ENCODE measurements at regions not wholly inside any gene's neighbourhood (a gene's known extent, or its start where the extent isn't known, plus 50 kb on each side); places are given as distances from the start of the nearest gene placed in this dataset.

DNA sequence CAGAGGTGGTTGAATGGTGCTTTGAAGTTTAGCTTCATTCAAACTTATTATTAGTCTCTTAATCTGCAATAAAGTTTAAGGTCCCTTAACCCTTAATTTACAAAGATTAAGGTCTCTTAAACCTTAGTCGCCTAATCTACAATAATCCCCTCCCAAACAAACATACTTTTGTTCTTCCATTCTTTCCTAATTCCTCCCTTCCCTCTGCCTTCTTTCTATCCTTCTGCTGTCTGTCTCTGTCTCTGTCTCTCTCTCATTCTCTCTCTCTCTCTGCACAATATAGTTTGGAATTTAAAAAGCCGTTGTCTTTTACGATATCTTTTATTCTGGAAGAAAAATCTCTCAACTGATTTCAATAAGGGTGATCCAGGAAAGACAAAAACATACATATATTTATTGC, 1096.8 kb upstream of the ATXN8OS start:
- DNase-seq, result no peak
- Mint-ChIP-seq H3K4me3 (no peak overlapping the region), H3K36me3 (ENCODE audit: low read depth) (no peaks in the 10 kb centered on the region), H3K27ac (no peak overlapping the region), H3K27me3 (no peaks in the 10 kb centered on the region), H3K4me1 (no peaks in the 10 kb centered on the region), H3K9me3 (peaks cover 3% of the 10 kb centered on the region)
- intact Hi-C loops (cut with micrococcal nuclease), result no loop called here

DNA sequence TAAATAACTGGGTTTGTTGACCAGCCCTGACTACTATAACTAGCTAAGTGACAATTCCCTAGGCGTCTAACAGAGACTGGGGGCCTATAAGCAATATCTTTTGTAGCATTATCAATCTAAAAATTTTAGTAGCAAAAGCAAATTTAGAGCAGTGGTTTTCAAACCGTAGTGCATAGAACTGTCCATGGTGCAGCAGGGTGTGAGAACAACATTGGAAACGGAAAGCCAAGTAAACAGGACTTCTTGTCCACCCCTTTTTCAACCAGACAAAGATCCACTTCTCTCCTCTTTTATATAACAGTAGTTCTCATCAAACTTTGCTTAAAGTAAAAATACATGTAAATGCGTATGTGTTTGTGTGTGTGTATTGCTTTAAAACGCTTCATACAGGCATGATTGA, 1099.1 kb upstream of the ATXN8OS start:
- Mint-ChIP-seq H3K4me1 (no peaks in the 10 kb centered on the region), H3K27me3 (no peaks in the 10 kb centered on the region), H3K36me3 (ENCODE audit: low read depth) (no peaks in the 10 kb centered on the region), H3K27ac (no peak overlapping the region), H3K9me3 (peaks cover 8% of the 10 kb centered on the region), H3K4me3 (no peak overlapping the region)
- intact Hi-C loops (cut with micrococcal nuclease), result no loop called here
- DNase-seq, result no peak

DNA sequence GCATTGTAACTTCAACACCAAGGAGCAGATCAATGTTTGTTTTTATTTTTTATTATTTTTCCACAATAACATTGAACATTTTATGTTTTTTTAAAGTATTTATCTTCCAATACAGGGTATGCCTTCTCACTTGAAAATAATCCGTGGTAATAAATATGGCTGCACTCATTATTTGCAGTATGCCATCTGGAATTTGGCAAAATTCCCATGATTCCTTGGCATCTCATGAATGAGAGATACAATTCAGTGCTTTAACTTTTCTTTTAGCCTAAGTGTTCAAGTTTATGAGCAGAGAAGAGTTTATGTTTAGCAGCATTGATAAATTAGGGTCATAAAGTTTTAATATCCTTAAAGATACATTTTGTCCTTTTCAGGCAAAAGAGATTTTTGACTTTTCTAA, 1109.6 kb upstream of the ATXN8OS start:
- Mint-ChIP-seq H3K27ac (no peak overlapping the region), H3K4me1 (no peaks in the 10 kb centered on the region), H3K4me3 (no peak overlapping the region), H3K36me3 (ENCODE audit: low read depth) (no peaks in the 10 kb centered on the region), H3K9me3 (peaks cover 14% of the 10 kb centered on the region), H3K27me3 (no peaks in the 10 kb centered on the region)
- no peak for DNase-seq
- intact Hi-C loops (cut with micrococcal nuclease), result no loop called here

DNA sequence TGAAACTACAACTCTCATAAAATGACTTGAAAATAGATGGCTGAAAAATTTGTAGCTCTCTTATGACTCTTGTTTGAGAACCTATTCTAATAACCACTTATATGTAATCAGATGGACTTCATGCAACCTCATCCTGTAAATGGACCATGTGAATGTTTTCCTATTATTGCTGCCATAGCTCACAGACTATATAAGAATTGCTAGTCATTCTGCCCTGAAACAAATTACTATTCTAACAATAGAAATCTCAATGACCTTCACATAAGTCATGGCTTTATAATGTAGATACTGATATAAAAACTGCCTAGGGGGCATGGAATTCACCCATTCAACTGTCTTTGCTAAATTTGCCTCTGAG, 1111.0 kb upstream of the ATXN8OS start:
- no peak for DNase-seq
- Mint-ChIP-seq H3K27ac (no peak overlapping the region), H3K27me3 (no peaks in the 10 kb centered on the region), H3K9me3 (peaks cover 14% of the 10 kb centered on the region), H3K4me1 (no peaks in the 10 kb centered on the region), H3K4me3 (no peak overlapping the region), H3K36me3 (ENCODE audit: low read depth) (no peaks in the 10 kb centered on the region)
- intact Hi-C loops (cut with micrococcal nuclease), result no loop called here

DNA sequence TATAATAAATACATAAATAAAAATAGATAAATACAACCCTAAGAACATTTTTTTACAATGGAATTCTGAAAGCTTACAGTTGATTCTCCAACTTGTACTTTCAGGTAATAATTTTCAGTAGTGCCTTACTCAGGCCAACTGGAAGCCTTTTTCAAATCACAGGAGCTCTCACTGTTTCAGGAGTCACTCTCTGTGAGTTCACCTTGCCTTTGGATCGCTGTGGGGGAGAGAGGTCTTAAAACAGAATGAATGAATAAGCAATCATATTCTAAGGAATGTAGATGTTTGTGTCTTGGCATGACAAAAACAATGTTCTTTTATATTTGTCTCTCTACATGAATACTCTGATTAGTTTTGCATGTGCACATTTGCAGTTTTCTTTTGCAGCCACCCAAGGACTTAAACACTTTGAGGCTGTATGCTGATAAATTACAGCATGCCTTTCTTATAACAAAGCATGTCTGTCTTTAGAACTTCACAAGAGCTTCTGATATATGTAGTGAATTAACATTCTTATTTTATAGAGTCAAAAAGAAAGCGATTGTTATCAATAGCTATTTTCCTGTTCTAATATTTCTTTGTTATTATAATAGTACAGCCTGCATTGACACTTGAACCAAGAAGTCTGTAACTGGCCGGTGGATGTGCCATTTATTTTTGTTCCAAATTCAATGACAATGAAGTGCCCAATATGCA, 1111.5 kb upstream of the ATXN8OS start:
- Mint-ChIP-seq H3K27ac (no peak overlapping the region), H3K36me3 (ENCODE audit: low read depth) (no peaks in the 10 kb centered on the region), H3K4me1 (no peaks in the 10 kb centered on the region), H3K9me3 (peaks cover 13% of the 10 kb centered on the region), H3K4me3 (no peak overlapping the region), H3K27me3 (no peaks in the 10 kb centered on the region)
- no peak for DNase-seq
- intact Hi-C loops (cut with micrococcal nuclease), result no loop called here

DNA sequence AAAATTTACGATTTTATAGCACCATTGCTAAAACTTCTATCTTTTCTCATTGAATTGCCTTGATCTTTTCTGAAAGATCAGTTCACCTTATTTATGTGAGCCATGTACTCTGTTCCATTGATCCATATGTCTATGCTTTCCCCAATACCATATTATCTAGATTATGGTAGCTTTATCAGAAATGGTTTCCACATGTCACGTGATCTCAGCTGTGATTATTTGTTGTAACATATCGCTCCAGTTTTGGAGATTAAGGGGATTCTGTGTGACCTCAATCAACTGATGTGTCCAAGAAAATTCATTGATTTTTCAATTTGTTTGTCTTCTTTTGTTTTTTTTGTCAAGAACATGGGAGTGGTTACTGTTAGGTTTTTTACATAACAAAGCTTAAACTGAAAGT, 1114.5 kb upstream of the ATXN8OS start:
- H3K9me3 Mint-ChIP-seq, result peaks cover 3% of the 10 kb centered on the region
- DNase-seq, result no peak
- intact Hi-C loops (cut with micrococcal nuclease), result no loop called here
- H3K27ac Mint-ChIP-seq, result no peak overlapping the region
- H3K4me1 Mint-ChIP-seq, result no peaks in the 10 kb centered on the region
- no peaks in the 10 kb centered on the region for H3K36me3 Mint-ChIP-seq (ENCODE audit: low read depth)
- no peaks in the 10 kb centered on the region for H3K27me3 Mint-ChIP-seq
- no peak overlapping the region for H3K4me3 Mint-ChIP-seq

DNA sequence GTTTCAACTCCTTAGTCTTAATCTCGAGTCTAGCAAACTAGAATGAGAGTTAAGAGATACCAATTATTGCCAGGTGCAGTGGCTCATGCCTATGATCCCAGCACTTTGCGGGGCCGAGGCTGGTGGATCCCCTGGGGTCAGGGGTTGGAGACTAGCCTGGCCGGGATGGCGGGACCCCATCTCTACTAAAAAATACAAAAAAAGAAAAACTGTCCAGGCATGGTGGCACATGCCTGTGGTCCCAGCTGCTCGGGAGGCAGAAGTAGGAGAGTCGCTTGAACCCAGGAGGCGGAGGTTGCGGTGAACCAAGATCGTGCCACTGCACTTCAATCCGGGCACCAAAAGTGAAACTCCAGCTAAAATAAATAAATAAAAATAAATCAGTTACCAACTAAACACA, 1119.5 kb upstream of the ATXN8OS start:
- Mint-ChIP-seq H3K27ac (no peak overlapping the region), H3K4me3 (no peak overlapping the region), H3K36me3 (ENCODE audit: low read depth) (no peaks in the 10 kb centered on the region), H3K27me3 (no peaks in the 10 kb centered on the region), H3K4me1 (no peaks in the 10 kb centered on the region), H3K9me3 (peaks cover 7% of the 10 kb centered on the region)
- DNase-seq, result no peak
- intact Hi-C loops (cut with micrococcal nuclease), result no loop called here

DNA sequence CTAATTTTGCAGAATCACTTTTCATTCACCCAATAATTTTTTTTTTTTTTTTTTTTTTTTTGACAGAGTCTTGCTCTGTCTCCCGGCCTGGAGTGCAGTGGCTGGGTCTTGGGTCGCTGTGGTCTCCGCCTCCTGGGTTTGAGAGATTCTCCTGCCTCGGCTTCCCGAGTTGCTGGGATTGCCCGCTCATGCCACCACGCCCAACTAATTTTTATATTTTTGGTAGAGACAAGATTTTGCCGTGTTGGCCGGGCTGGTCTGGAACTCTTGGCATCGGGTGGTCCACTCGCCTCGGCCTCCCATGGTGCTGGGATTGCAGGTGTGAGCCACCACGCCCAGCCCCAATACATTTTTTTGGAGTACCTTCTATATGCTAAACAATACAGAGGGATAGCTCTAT, 1120.0 kb upstream of the ATXN8OS start:
- Mint-ChIP-seq H3K4me1 (no peaks in the 10 kb centered on the region), H3K4me3 (no peak overlapping the region), H3K9me3 (peaks cover 6% of the 10 kb centered on the region), H3K27ac (no peak overlapping the region), H3K36me3 (ENCODE audit: low read depth) (no peaks in the 10 kb centered on the region), H3K27me3 (no peaks in the 10 kb centered on the region)
- intact Hi-C loops (cut with micrococcal nuclease), result no loop called here
- DNase-seq, result no peak

DNA sequence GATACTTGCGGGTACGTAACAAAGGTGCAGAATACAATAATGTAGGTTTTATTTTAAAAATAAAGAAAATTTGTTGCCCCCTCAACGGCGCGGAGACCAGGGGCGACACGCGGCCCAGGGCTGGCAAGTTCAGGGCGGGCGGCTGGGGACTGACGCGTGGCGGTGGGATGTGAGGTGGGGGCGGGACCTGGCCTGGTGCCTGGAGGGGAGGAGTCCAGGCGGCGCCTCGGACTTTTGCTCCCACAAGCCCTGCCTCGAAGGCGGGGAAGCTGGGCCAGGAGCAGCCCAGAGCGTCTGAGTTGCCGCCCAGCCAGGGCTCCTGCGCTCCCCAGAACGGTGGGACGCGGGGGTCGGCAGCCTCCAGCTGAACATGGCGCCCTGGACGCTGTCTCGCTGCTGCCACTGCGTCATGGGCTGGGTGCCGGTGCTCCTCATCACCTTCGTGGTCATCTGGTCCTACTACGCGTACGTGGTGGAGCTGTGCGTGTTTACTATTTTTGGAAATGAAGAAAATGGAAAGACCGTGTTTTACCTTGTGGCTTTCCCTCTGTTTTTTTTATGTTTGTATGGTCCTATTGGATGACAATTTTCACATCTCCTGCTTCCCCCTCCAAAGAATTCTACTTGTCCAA, 1122.8 kb upstream of the ATXN8OS start:
- DNase-seq, result no peak
- intact Hi-C loops (cut with micrococcal nuclease), result no loop called here
- Mint-ChIP-seq H3K27ac (no peak overlapping the region), H3K27me3 (no peaks in the 10 kb centered on the region), H3K36me3 (ENCODE audit: low read depth) (no peaks in the 10 kb centered on the region), H3K4me3 (no peak overlapping the region), H3K9me3 (peaks cover 13% of the 10 kb centered on the region), H3K4me1 (no peaks in the 10 kb centered on the region)

DNA sequence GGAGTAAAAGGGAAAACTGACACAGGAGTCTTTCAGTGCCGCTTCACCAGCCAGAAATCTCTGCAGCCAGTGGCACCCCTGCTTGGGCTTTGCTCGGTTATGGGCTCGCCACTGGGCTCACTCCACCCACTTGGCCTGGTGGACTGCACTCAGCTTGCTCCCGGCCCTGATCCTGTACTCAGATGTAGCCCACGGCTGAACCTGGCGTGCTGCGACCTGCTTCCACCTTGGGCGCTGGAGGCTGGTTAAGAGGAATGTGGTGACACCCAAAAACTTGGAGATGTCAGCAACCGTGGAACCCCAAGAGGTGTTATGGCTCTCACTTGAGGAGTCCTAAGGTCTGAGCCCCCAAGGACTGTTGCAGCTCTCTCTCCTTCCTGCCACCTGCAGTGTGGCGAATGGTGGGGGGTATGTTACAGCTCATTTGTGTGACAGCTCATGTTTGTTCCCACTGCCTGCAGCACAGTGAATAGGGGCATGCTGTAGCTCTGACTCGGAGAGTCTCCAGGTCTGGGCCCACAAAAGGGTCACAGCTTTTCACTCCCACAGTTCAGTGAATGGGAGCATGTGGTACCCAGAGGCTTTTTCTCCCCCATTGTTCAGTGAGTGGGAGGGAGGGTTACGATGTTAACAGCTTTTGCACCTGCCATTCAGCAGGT, 1124.5 kb upstream of the ATXN8OS start:
- no peak for DNase-seq
- H3K27me3 Mint-ChIP-seq, result no peaks in the 10 kb centered on the region
- intact Hi-C loops (cut with micrococcal nuclease), result no loop called here

DNA sequence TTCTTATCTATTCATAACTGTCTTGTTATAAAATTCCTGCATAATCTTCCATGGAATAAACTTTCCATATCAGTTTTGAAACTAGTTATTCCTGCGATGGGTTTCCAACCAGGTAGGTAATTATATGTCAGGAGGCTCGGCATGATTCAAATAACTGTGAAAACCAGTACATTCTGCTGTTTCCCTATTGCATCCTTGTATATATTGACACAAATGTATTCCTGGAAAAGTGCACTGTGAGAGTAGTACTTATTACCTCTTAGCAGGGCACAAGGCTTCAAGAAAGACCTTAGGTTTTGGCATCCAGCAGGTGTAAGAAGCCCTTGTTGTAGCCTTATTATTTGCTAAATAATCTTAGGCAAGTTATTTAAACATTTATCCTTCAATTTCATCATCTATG, 1131.3 kb upstream of the ATXN8OS start:
- no peaks in the 10 kb centered on the region for H3K4me1 Mint-ChIP-seq
- peaks cover 2% of the 10 kb centered on the region for H3K9me3 Mint-ChIP-seq
- no peak for DNase-seq
- H3K27me3 Mint-ChIP-seq, result no peaks in the 10 kb centered on the region
- intact Hi-C loops (cut with micrococcal nuclease), result no loop called here
- H3K4me3 Mint-ChIP-seq, result no peak overlapping the region
- H3K27ac Mint-ChIP-seq, result no peak overlapping the region
- no peaks in the 10 kb centered on the region for H3K36me3 Mint-ChIP-seq (ENCODE audit: low read depth)

More for the DNA sequence above, 1124.5 kb upstream of the ATXN8OS start:
- H3K36me3 Mint-ChIP-seq (ENCODE audit: low read depth), result no peaks in the 10 kb centered on the region
- no peaks in the 10 kb centered on the region for H3K4me1 Mint-ChIP-seq
- H3K4me3 Mint-ChIP-seq, result no peak overlapping the region
- H3K27ac Mint-ChIP-seq, result no peak overlapping the region
- peaks cover 13% of the 10 kb centered on the region for H3K9me3 Mint-ChIP-seq

DNA sequence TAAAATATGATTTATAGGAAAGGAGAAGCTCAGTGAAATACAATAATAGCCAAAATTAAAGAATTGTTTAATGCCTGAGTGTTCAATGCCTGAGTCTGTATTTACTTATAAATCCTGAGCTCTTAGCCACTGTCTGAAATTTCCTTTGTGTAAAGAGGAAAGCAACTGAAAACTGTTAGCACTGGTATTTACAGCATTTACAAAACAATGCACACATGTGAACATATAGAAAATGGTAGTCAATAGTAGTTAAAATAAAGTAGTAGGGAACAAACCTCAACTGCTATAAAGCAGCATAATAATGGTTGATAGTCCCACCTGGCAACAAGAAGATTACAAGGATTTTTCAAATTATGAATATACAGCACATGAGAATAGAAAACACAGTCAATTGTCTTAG, 1137.1 kb upstream of the ATXN8OS start:
- Mint-ChIP-seq H3K4me1 (no peaks in the 10 kb centered on the region), H3K27me3 (no peaks in the 10 kb centered on the region), H3K9me3 (peaks cover 3% of the 10 kb centered on the region), H3K36me3 (ENCODE audit: low read depth) (no peaks in the 10 kb centered on the region), H3K4me3 (no peak overlapping the region), H3K27ac (no peak overlapping the region)
- DNase-seq, result no peak
- intact Hi-C loops (cut with micrococcal nuclease), result no loop called here

DNA sequence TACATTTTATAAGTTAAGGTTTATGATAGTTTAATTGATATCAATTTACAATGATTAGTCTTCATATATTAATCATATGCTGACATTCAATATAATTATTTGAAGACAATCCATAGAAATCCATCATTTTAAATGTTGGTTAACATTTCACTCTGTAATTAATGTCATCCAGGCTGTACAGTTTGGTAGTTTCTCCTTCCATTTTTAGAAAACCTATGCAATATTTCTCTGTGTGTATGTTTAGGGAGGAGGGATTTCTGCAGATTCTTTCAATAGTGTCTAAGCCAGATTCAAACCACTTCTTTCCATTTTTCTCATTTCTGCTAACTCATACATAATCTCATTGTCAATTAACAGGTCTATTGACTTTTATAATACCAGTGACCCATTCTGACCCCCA, 1159.0 kb upstream of the ATXN8OS start:
- Mint-ChIP-seq H3K9me3 (peaks cover 12% of the 10 kb centered on the region), H3K4me3 (no peak overlapping the region)

DNA sequence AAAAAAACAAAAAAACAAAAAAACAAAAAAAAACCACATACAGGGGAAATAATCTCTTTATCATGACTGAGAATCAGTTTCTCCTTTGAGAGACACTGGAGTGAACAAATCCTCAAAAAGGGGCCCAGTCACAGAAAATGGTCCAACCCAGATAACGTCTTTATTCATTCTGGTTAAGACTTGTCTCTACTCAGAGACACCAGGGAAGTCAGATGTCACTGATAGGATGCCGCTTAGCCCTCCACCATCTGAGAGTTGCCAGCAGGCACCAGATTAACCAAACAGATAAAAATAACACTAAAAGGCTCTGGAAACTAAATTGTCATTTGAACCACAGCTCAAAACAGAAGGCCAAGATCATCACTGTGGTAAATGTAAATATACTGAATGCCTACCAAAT, 1163.4 kb upstream of the ATXN8OS start:
- H3K4me3 Mint-ChIP-seq, result no peak overlapping the region
- H3K27ac Mint-ChIP-seq, result no peak overlapping the region
- no peaks in the 10 kb centered on the region for H3K27me3 Mint-ChIP-seq
- no peaks in the 10 kb centered on the region for H3K4me1 Mint-ChIP-seq
- H3K9me3 Mint-ChIP-seq, result peaks cover 10% of the 10 kb centered on the region
- intact Hi-C loops (cut with micrococcal nuclease), result no loop called here
- no peaks in the 10 kb centered on the region for H3K36me3 Mint-ChIP-seq (ENCODE audit: low read depth)
- DNase-seq, result no peak

More for the DNA sequence above, 1159.0 kb upstream of the ATXN8OS start:
- Mint-ChIP-seq H3K36me3 (ENCODE audit: low read depth) (no peaks in the 10 kb centered on the region), H3K4me1 (no peaks in the 10 kb centered on the region), H3K27me3 (no peaks in the 10 kb centered on the region), H3K27ac (no peak overlapping the region)
- intact Hi-C loops (cut with micrococcal nuclease), result no loop called here
- DNase-seq, result no peak
